HUES64 (cell line): ENCODE measurements at regions not wholly inside any gene's neighbourhood (a gene's known extent, or its start where the extent isn't known, plus 50 kb on each side); places are given as distances from the start of the nearest gene placed in this dataset.
"Not testable (repeated sequence)": the region's sequence is repeated elsewhere in the genome, so short reads cannot be mapped to it uniquely, and the experiment has no call there.

Experiments used
- H3K27ac ChIP-seq: 2 replicates; pipeline ENCODE4 v1.7.0; 2013; ENCODE audit warnings: low read depth, low read length, inconsistent platforms
- H3K27me3 ChIP-seq: 2 replicates; pipeline ENCODE4 v1.6.1; 2013; ENCODE audit warnings: mild to moderate bottlenecking, low read length; ENCODE audit not compliant: insufficient read depth
- H3K36me3 ChIP-seq: 2 replicates; pipeline ENCODE4 v1.6.1; 2013; ENCODE audit warnings: mild to moderate bottlenecking, low read length; ENCODE audit not compliant: insufficient read depth
- H3K4me1 ChIP-seq: 2 replicates; pipeline ENCODE4 v1.6.1; 2013; ENCODE audit warnings: mild to moderate bottlenecking, low read length, moderate library complexity; ENCODE audit not compliant: insufficient read depth
- H3K4me3 ChIP-seq: 2 replicates; pipeline ENCODE4 v1.5.1; 2013; ENCODE audit warnings: mild to moderate bottlenecking, low read length, moderate library complexity
- H3K9ac ChIP-seq: 2 replicates; pipeline ENCODE4 v1.6.1; 2013; ENCODE audit warnings: mild to moderate bottlenecking, low read depth, low read length
- H3K9me3 ChIP-seq: 2 replicates; pipeline ENCODE4 v1.6.1; 2013; ENCODE audit warnings: low read depth, low read length; ENCODE audit not compliant: insufficient read depth
- WGBS: fragments of 150-250, 120-280 bp; methylation state at CpG from one replicate; pipeline ENCODE4 v1.1.7; 2013; ENCODE audit warnings: missing lambda C conversion rate; 5-methylcytosine and 5-hydroxymethylcytosine counted together

DNA sequence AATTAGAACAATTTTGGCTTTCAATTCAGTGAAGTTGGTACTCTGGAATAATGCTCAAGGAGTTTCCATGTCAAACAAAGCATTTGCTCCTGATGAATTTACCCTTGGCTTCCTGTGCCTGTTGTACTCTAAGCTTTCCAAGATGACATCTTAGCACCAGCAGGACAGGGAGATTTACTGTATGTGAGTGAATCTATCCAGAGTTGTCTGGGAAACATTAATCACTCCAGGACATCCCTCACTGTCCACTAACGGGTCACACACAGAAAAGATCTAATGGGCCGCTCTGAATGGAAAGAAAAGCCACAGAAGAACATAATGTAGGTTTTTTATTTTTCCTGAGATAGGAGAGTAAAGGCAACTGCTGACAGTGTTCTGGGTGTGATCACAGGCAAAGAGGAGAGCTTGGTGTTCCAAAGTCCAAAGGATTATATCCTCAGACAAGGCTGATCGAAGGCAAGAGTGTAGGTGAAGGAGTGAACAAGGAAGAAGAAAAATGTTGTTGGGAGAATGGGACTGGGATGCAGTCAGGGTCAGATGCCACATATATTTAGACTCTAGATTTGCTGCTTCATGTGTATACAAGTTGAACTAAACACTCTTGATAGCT is 167.7 kb upstream of the RPS23 start:
- no peaks in the 10 kb centered on the region for H3K36me3 ChIP-seq
- no peak overlapping the region for H3K27ac ChIP-seq
- WGBS = 92% methylated on average over 3 of the region's 3 CpGs
- no peaks in the 10 kb centered on the region for H3K27me3 ChIP-seq
- no peak overlapping the region for H3K4me3 ChIP-seq
- no peaks in the 10 kb centered on the region for H3K4me1 ChIP-seq
- H3K9me3 ChIP-seq = no peaks in the 10 kb centered on the region
- H3K9ac ChIP-seq = no peak overlapping the region

DNA sequence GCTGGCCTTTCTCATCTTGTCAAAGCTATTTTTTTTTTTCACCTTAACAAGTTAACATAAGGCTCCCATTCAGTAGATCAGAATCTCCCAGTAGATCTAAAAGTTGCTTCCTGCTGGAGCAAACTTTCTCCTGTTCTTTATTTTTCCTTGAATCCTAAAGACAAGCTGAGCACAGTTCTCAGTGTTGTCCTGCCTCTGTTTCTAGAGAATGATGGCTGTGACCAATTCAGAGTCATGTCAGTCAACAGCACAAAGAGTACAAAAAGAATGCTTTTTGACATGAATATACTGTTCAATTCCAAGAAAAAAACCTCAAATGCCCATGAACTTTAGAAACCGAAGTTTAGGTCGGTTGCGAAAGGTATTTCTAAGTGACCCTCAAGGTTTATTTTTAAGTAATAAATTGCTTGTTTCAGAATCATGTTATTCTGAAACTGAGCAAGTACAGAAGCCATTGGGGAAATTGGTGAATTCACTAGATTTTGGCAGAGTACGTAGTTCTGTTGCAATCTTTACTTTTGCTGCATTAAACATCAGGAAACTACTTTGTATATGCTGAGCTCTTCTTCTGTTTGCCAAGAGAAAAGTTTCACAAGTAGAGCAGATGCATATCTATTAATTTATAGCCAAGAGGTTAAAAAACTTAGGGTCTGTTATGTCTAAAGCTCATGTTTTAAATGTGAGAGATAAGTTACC is 161.7 kb upstream of the RPS23 start:
- peaks cover 5% of the 10 kb centered on the region for H3K4me1 ChIP-seq
- 90% methylated on average over 4 of the region's 4 CpGs for WGBS
- H3K27me3 ChIP-seq = no peaks in the 10 kb centered on the region
- H3K9ac ChIP-seq = no peak overlapping the region
- no peak overlapping the region for H3K27ac ChIP-seq
- H3K36me3 ChIP-seq = no peaks in the 10 kb centered on the region
- no peak overlapping the region for H3K4me3 ChIP-seq
- no peaks in the 10 kb centered on the region for H3K9me3 ChIP-seq

DNA sequence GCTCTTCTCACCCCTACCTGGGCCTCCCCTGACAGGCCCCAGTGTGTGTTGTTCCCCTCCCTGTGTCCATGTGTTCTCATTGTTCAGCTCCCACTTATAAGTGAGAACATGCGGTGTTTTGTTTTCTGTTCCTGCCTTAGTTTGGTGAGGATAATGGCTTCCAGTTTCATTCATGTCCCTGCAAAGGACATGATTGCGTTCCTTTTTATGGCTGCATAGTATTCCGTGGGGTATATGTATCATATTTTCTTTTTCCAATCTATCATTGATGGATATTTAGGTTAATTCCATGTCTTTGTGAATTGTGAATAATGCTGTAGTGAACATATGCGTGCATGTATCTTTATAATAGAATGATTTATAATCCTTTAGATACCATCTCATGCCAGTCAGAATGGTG is 159.4 kb upstream of the RPS23 start:
- not testable (repeated sequence) for H3K27me3 ChIP-seq, H3K4me3 ChIP-seq, H3K4me1 ChIP-seq, H3K36me3 ChIP-seq, H3K27ac ChIP-seq, H3K9ac ChIP-seq, H3K9me3 ChIP-seq
- 87% methylated on average over 2 of the region's 4 CpGs for WGBS

DNA sequence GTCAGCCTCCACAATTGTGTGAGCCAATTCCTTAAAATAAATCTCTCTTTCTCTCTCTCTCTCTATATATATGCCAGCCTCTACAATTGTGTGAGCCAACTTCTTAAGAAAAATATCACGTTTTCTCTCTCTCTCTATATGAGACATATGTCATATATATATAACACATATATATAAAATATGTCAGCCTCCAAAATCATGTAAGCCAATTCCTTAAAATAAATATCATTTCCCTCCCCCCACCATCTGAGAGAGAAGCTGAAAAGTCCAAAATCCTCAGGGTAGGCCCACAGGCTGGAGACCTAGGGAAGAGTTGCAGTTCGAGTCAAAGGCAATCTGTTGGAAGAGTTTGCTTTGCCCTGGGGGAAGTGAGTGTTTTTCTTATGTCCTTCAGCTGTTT is 158.1 kb upstream of the RPS23 start:
- no peak overlapping the region for H3K27ac ChIP-seq
- H3K4me1 ChIP-seq = peaks cover 5% of the 10 kb centered on the region
- H3K27me3 ChIP-seq = no peaks in the 10 kb centered on the region
- no peak overlapping the region for H3K4me3 ChIP-seq
- WGBS = 90% methylated on average over 1 of the region's 2 CpGs
- H3K9ac ChIP-seq = no peak overlapping the region
- H3K36me3 ChIP-seq = no peaks in the 10 kb centered on the region
- H3K9me3 ChIP-seq = no peaks in the 10 kb centered on the region

DNA sequence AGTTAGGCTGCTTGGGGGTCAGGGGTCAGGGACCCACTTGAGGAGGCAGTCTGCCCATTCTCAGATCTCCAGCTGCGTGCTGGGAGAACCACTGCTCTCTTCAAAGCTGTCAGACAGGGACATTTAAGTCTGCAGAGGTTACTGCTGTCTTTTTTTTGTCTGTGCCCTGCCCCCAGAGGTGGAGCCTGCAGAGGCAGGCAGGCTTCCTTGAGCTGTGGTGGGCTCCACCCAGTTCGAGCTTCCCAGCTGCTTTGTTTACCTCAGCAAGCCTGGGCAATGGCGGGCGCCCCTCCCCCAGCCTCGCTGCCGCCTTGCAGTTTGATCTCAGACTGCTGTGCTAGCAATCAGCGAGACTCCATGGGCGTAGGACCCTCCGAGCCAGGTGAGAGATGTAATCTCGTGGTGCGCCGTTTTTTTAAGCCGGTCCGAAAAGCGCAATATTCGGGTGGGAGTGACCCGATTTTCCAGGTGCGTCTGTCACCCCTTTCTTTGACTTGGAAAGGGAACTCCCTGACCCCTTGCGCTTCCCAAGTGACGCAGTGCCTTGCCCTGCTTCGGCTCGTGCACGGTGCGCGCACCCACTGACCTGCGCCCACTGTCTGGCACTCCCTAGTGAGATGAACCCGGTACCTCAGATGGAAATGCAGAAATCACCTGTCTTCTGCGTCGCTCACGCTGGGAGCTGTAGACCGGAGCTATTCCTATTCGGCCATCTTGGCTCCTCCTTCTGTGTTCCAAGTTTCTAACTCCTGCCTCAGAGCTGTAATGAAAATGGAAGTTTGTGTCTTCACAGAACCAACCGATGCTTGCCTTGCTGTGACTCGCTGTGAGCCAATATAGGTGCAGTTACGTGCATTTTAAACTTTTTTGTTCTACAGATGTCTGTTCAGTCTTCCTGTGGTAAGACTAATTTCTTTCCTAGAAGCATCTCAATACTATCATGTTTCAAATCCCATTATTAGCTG is 156.8 kb upstream of the RPS23 start:
- H3K27me3 ChIP-seq, H3K4me1 ChIP-seq, H3K9me3 ChIP-seq, H3K36me3 ChIP-seq: not testable (repeated sequence)
- 77% methylated on average over 30 of the region's 35 CpGs for WGBS
- peak overlapping the region; percentile 42 for H3K4me3 ChIP-seq
- peak overlapping the region; percentile 65 for H3K9ac ChIP-seq
- H3K27ac ChIP-seq = 0 out of 2 replicates have a peak overlapping the region, but pooled peaks have one; percentile 3

DNA sequence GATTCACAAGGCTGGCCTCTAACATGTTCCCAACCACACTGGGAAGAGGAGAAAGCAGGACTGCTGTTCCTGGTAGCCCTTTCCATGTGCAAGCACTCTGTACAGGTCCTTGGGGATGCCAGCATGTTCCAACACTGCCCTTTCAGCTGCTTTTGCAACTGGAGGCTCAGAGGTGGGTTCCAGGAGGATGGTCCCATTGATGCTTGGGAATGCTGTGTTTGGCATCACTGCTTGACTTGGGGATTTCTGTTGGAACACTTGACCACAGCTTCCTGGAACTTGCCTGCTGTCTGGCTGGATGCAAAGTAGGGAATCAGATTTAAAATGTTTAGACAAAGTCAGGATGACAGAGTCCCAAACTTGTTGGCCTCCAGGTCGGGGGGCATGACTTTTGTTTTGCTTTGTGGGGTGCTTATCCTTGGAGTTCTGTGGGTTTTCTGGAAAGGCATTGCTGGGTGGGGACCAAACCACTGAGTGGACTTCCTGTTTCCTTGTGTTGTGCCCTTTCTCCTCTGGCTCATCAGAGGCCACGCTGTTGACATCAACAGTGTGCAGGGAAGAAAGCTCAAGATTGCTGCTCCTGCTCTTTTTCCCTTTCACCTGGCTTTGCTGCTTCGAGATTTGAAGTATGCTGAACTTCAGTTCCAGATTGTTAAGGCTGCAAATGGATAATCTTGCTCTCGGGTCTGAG is 148.5 kb upstream of the RPS23 start:
- Histone ChIP-seq H3K27ac (no peak overlapping the region), H3K27me3 (no peaks in the 10 kb centered on the region), H3K4me3 (no peak overlapping the region), H3K9me3 (0 out of 2 replicates have a peak, but pooled peaks cover 2% of the 10 kb centered on the region), H3K9ac (no peak overlapping the region), H3K36me3 (no peaks in the 10 kb centered on the region), H3K4me1 (no peaks in the 10 kb centered on the region)
- WGBS = 92% methylated on average over 4 of the region's 4 CpGs

DNA sequence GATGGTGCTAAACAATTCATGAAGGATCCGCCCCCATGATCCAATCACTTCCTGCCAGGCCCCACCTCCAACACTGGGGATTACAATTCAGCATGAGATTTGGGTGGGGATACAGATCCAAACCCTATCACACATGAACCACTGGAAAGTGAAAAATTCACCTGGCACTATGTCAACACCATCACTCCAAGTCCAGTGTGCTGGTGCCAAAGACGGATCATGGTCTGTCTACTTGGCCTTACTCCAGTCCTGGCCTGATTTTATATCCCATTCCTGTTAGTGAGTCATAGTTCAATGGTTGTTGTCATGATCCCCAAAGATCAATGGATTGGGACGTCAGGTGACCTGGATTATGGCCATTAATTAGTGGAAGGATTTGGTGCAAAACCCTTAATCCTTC is 147.4 kb upstream of the RPS23 start:
- WGBS = 89% methylated on average over 2 of the region's 3 CpGs

DNA sequence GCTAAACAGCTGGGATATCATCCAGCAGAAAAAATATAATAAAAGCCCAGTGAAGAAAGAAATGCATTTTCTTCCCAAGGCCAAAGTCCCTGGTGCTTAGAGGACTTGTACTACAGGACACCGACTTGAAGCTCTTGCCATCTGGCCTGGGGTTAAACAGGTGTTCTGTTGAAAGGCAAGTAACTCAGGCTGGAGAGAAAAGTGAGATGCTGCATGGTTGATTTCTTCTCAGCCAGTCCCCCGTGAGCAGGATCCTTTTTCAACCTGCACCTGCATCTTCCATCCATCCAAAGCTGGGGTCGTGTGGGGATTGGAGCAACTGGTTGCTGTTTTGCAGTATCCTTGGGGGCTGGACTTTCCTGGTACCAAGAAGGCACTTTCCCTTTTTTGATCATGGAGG is 146.1 kb upstream of the RPS23 start:
- Histone ChIP-seq H3K9me3 (0 out of 2 replicates have a peak, but pooled peaks cover 2% of the 10 kb centered on the region), H3K36me3 (no peaks in the 10 kb centered on the region), H3K4me1 (peaks cover 13% of the 10 kb centered on the region; the same call in 1 of the 2 replicates), H3K4me3 (no peak overlapping the region), H3K27me3 (no peaks in the 10 kb centered on the region), H3K9ac (no peak overlapping the region), H3K27ac (no peak overlapping the region)
- 98% methylated on average over 3 of the region's 3 CpGs for WGBS

More for the DNA sequence above, 147.4 kb upstream of the RPS23 start:
- no peaks in the 10 kb centered on the region for H3K36me3 ChIP-seq
- no peak overlapping the region for H3K27ac ChIP-seq
- no peak overlapping the region for H3K9ac ChIP-seq
- no peaks in the 10 kb centered on the region for H3K4me1 ChIP-seq
- 0 out of 2 replicates have a peak, but pooled peaks cover 2% of the 10 kb centered on the region for H3K9me3 ChIP-seq
- H3K4me3 ChIP-seq = no peak overlapping the region
- no peaks in the 10 kb centered on the region for H3K27me3 ChIP-seq

DNA sequence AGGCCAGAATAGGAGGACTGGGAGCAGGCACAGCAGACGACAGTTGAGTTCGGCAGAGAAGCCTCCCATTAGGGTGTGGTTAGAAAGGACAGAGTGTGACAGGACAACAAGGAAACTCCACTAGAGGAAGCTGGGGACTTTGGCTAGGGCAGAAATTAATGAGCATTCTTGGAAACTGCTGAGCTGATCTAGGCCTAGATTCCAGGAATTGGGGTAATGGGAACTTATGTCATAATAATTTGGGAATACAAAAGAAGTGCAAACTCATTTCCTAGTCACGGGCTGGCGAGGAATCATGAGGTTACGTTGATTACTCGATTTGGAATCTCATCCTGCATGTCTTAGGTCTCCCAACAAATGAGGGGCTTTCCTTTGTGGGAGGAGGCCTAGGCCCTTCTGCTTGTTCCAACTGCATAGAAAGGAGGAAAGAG is 144.6 kb upstream of the RPS23 start:
- Histone ChIP-seq H3K36me3 (no peaks in the 10 kb centered on the region), H3K4me3 (no peak overlapping the region), H3K9ac (no peak overlapping the region), H3K27me3 (no peaks in the 10 kb centered on the region), H3K27ac (no peak overlapping the region), H3K4me1 (peaks cover 13% of the 10 kb centered on the region; the same call in 1 of the 2 replicates), H3K9me3 (no peaks in the 10 kb centered on the region)
- 95% methylated on average over 6 of the region's 6 CpGs for WGBS

DNA sequence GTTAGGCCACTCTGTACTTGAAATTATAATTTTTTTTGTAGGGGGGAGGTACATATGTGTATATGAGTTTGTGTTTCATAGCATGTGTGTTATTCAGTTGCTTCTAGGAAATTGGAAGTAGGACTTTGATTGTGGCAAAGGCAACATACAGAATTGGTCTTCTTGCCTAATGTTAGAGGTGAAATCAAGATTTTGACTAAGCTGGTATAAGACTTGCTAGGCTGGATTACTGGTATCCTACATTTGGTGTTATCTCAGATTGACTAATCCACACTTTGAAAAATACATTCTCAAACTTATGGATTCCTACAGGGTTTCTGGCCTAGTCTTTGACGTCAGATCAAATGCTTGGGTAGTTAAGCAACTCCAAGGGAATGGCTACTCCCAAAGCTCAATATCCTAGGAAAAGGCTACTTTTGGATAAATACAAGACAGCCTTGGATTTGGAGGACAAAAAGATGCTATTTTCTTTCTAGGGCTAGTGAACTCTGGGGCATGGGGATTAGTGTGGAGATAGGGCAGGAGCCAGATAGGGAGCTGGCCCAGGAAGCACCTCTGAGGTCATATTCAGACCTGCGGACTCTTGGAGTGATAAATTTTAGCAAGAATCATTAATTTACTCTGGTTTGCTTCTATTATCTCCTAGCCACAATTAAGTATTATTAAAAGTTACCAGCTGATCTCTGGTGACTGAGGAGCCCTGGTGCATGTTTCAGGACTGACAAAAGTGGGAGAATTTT is 144.0 kb upstream of the RPS23 start:
- no peak overlapping the region for H3K4me3 ChIP-seq
- H3K9ac ChIP-seq = no peak overlapping the region
- no peaks in the 10 kb centered on the region for H3K36me3 ChIP-seq
- H3K4me1 ChIP-seq = peaks cover 13% of the 10 kb centered on the region; the same call in 1 of the 2 replicates
- no peaks in the 10 kb centered on the region for H3K27me3 ChIP-seq
- WGBS = 92% methylated on average over 1 of the region's 2 CpGs
- no peak overlapping the region for H3K27ac ChIP-seq
- no peaks in the 10 kb centered on the region for H3K9me3 ChIP-seq
